ENCODE measurements at regions not wholly inside any gene's neighbourhood (a gene's known extent, or its start where the extent isn't known, plus 50 kb on each side); places are given as distances from the start of the nearest gene placed in this dataset.
A peak's percentile ranks its signal among the peaks of the same experiment; 100 is the strongest.

- H3K4me3 ChIP-seq (ENCODE audit: low read depth, low read length), result no peak overlapping the region
- TF ChIP-seq CTCF (conservative IDR thresholded peaks at IDR 0.05; ENCODE audit: low read depth, low read length), result no peak
- DNase-seq (ENCODE audit: low read depth), result no peak
These were observed 625.5 kb upstream of the ZNF717 start for GRCh38 chr3:76410762-76411281.

GRCh38 chr3:76415384-76415783, 624.5 kb upstream of the ROBO2 start:
- no peak overlapping the region for H3K4me3 ChIP-seq (ENCODE audit: low read depth, low read length)
- DNase-seq (ENCODE audit: low read depth), result no peak
- TF ChIP-seq CTCF (conservative IDR thresholded peaks at IDR 0.05; ENCODE audit: low read depth, low read length), result no peak

GRCh38 chr3:76429581-76430177, 610.2 kb upstream of the ROBO2 start:
- H3K4me3 ChIP-seq (ENCODE audit: low read depth, low read length), result no peak overlapping the region
- TF ChIP-seq CTCF (conservative IDR thresholded peaks at IDR 0.05; ENCODE audit: low read depth, low read length), result no peak
- no peak for DNase-seq (ENCODE audit: low read depth)

- H3K4me3 ChIP-seq (ENCODE audit: low read depth, low read length), result no peak overlapping the region
- DNase-seq (ENCODE audit: low read depth), result peak; percentile 36
- TF ChIP-seq CTCF (conservative IDR thresholded peaks at IDR 0.05; ENCODE audit: low read depth, low read length), result no peak
These were observed 607.5 kb upstream of the ROBO2 start for GRCh38 chr3:76432396-76432795.

- no peak for TF ChIP-seq CTCF (conservative IDR thresholded peaks at IDR 0.05; ENCODE audit: low read depth, low read length)
- peak; percentile 68 for DNase-seq (ENCODE audit: low read depth)
- H3K4me3 ChIP-seq (ENCODE audit: low read depth, low read length), result no peak overlapping the region
These were observed 603.0 kb upstream of the ROBO2 start for GRCh38 chr3:76436894-76437293.

- DNase-seq (ENCODE audit: low read depth), result peak; percentile 70
- no peak for TF ChIP-seq CTCF (conservative IDR thresholded peaks at IDR 0.05; ENCODE audit: low read depth, low read length)
These were observed 600.9 kb upstream of the ROBO2 start for GRCh38 chr3:76438971-76439370.

GRCh38 chr3:76442374-76442915, 597.5 kb upstream of the ROBO2 start:
- no peak overlapping the region for H3K4me3 ChIP-seq (ENCODE audit: low read depth, low read length)
- DNase-seq (ENCODE audit: low read depth), result peak; percentile 52
- TF ChIP-seq CTCF (conservative IDR thresholded peaks at IDR 0.05; ENCODE audit: low read depth, low read length), result no peak

More at GRCh38 chr3:76438971-76439370, 600.9 kb upstream of the ROBO2 start:
- H3K4me3 ChIP-seq (ENCODE audit: low read depth, low read length), result no peak overlapping the region
